ENCODE measurements at regions not wholly inside any gene's neighbourhood (a gene's known extent, or its start where the extent isn't known, plus 50 kb on each side); places are given as distances from the start of the nearest gene placed in this dataset.

DNA sequence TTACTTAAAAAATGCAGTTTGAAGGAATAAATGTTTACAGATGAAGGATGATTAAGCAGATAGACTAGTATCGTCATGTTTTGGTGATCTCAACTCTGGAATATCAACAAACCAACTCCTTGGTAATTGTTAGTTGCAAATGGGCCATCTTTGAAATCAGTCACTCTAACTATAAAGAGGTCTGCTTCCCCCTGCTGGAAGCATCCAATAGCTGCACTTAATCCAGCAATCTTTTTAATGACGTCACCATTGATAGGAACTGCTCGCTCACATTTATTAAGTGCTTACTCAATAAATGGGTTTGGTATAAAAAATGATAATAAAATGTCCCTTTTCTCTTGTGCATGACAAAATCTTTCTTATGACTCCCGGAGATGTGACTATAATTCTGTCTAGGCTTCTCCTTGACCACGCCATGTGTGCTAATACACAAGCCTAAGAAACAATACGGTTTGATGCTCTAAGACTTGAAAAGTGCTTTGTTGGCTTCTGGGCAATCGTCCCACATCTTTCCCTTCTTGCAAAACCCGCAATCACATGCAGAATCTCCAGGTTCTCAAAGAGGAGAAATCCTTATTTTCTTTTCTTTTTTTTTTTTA is 227.6 kb upstream of the POU1F1 start:
- H3K9ac ChIP-seq (ENCODE audit: low read depth, low read length, poor library complexity), result no peak overlapping the region
- H3K79me1 ChIP-seq (ENCODE audit: low read depth, low read length), result no peaks in the 10 kb centered on the region
- no peaks in the 10 kb centered on the region for H3K9me3 ChIP-seq (replicated peaks in 1 of 2; ENCODE audit: control insufficient read depth in 2 of 2, insufficient read depth in 1 of 2, low read depth in 1 of 2, low read length in 2 of 2)
- no peak overlapping the region for H4K91ac ChIP-seq (ENCODE audit: low read depth, low read length, poor library complexity)
- H3K4me1 ChIP-seq (ENCODE audit: control insufficient read depth in 2 of 2, insufficient read depth in 1 of 2, low read depth in 1 of 2, low read length in 2 of 2), result no peaks in the 10 kb centered on the region
- WGBS, 2 donors (ENCODE audit: extremely low coverage in 2 of 2, insufficient read length in 2 of 2, insufficient replicate concordance in 1 of 2), result no CpG with 5 or more reads among the region's 8 CpGs
- H2BK15ac ChIP-seq (ENCODE audit: low read length), result no peak overlapping the region
- H3K14ac ChIP-seq (ENCODE audit: low read length), result no peak overlapping the region
- H4K8ac ChIP-seq (ENCODE audit: low read depth, low read length), result no peak overlapping the region
- H2AK5ac ChIP-seq (ENCODE audit: low read depth, low read length), result no peak overlapping the region
- no peak overlapping the region for H3K18ac ChIP-seq (ENCODE audit: low read length)
- no peaks in the 10 kb centered on the region for H3K27me3 ChIP-seq (ENCODE audit: control insufficient read depth in 3 of 3, insufficient read depth in 3 of 3, low read depth in 1 of 3, low read length in 3 of 3)
- no peak overlapping the region for H3K4me3 ChIP-seq (ENCODE audit: low read length in 2 of 2)
- H3K36me3 ChIP-seq (replicated peaks in 1 of 2; ENCODE audit: control insufficient read depth in 2 of 2, insufficient read depth in 2 of 2, low read length in 2 of 2), result no peaks in the 10 kb centered on the region
- H3K4ac ChIP-seq (ENCODE audit: low read length), result no peak overlapping the region
- H2BK120ac ChIP-seq (ENCODE audit: low read depth, low read length), result no peak overlapping the region
- peak; percentile 23 for DNase-seq (ENCODE audit: low spot score)
- no peak overlapping the region for H3K23ac ChIP-seq (ENCODE audit: low read depth, low read length, poor library complexity)
- H2BK5ac ChIP-seq (ENCODE audit: low read length), result no peak overlapping the region
- no peak overlapping the region for H2BK12ac ChIP-seq (ENCODE audit: low read length)
- no peak overlapping the region for H3K4me2 ChIP-seq (ENCODE audit: insufficient read depth, low read length, poor library complexity, severe bottlenecking)
- H2AFZ ChIP-seq (ENCODE audit: low read length), result no peak overlapping the region
- no peak overlapping the region for H3K27ac ChIP-seq (replicated peaks; ENCODE audit: low read length)

DNA sequence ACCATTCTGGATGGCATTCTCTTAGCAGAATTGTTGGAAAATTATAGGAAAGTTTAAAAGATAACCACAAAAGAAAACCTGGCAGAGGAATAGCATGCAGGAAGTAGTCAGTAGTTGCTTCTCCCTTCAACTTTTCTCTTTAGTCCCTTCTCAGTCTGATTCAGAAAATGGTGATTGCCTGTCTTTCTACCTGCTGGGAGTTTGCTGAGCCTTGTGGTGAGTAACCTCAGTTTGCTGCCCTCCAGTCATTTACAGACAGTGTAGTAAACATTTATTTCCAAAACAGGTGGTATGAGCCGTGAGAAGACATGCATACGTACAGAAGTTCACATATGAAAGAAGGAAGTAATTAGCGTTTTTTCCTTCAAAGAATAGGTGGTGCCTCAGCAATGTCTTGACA is 224.7 kb upstream of the POU1F1 start:
- H4K8ac ChIP-seq (ENCODE audit: low read depth, low read length), result no peak overlapping the region
- WGBS, 2 donors (ENCODE audit: extremely low coverage in 2 of 2, insufficient read length in 2 of 2, insufficient replicate concordance in 1 of 2), result no CpG with 5 or more reads among the region's 3 CpGs
- H3K14ac ChIP-seq (ENCODE audit: low read length), result no peak overlapping the region
- H3K27me3 ChIP-seq (ENCODE audit: control insufficient read depth in 3 of 3, insufficient read depth in 3 of 3, low read depth in 1 of 3, low read length in 3 of 3), result no peaks in the 10 kb centered on the region
- H3K4me1 ChIP-seq (ENCODE audit: control insufficient read depth in 2 of 2, insufficient read depth in 1 of 2, low read depth in 1 of 2, low read length in 2 of 2), result no peaks in the 10 kb centered on the region
- no peaks in the 10 kb centered on the region for H3K79me1 ChIP-seq (ENCODE audit: low read depth, low read length)
- H3K18ac ChIP-seq (ENCODE audit: low read length), result no peak overlapping the region
- H2BK5ac ChIP-seq (ENCODE audit: low read length), result no peak overlapping the region
- no peak overlapping the region for H3K9ac ChIP-seq (ENCODE audit: low read depth, low read length, poor library complexity)
- H3K4ac ChIP-seq (ENCODE audit: low read length), result no peak overlapping the region
- H3K36me3 ChIP-seq (replicated peaks in 1 of 2; ENCODE audit: control insufficient read depth in 2 of 2, insufficient read depth in 2 of 2, low read length in 2 of 2), result no peaks in the 10 kb centered on the region
- no peak overlapping the region for H2AK5ac ChIP-seq (ENCODE audit: low read depth, low read length)
- H2BK15ac ChIP-seq (ENCODE audit: low read length), result no peak overlapping the region
- H3K4me3 ChIP-seq (ENCODE audit: low read length in 2 of 2), result no peak overlapping the region
- H3K23ac ChIP-seq (ENCODE audit: low read depth, low read length, poor library complexity), result no peak overlapping the region
- H2AFZ ChIP-seq (ENCODE audit: low read length), result no peak overlapping the region
- no peak overlapping the region for H3K27ac ChIP-seq (replicated peaks; ENCODE audit: low read length)
- no peaks in the 10 kb centered on the region for H3K9me3 ChIP-seq (replicated peaks in 1 of 2; ENCODE audit: control insufficient read depth in 2 of 2, insufficient read depth in 1 of 2, low read depth in 1 of 2, low read length in 2 of 2)
- no peak overlapping the region for H4K91ac ChIP-seq (ENCODE audit: low read depth, low read length, poor library complexity)
- H2BK12ac ChIP-seq (ENCODE audit: low read length), result no peak overlapping the region
- no peak overlapping the region for H2BK120ac ChIP-seq (ENCODE audit: low read depth, low read length)
- H3K4me2 ChIP-seq (ENCODE audit: insufficient read depth, low read length, poor library complexity, severe bottlenecking), result no peak overlapping the region
- DNase-seq (ENCODE audit: low spot score), result no peak

DNA sequence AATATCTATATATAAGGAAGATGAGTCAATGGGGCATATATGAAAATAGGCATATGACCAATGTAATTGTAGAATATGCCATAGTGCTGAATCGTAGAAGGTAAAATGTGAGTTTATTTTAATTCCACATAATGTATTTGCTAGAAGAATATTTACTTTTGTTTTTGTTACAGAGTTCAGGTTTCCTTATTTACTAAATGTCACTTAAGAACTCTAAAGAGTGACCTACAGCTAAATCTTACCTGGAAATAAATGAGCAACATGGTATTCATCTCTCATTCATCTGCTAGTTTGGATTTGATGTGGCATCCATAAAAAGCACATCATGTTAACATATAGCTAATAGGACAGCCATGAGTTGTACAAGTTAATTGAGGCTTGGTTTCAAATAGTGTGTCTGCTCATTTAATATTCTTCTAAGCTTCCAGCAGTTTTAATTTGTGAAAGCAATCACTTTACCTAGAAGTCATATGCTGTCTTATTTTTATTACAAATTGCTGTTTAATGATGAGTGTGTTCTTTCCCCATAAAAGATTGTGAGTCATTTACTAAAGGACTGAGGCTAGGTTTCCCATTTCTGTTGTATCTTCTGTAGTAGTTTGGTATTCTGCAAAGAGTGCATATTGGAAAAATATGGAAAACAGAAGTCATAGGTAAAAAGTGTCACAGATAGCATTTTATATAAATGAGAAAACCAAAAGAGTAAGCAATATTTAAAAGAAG is 222.1 kb upstream of the POU1F1 start:
- no peak overlapping the region for H2BK15ac ChIP-seq (ENCODE audit: low read length)
- no peaks in the 10 kb centered on the region for H3K36me3 ChIP-seq (replicated peaks in 1 of 2; ENCODE audit: control insufficient read depth in 2 of 2, insufficient read depth in 2 of 2, low read length in 2 of 2)
- no peak overlapping the region for H2BK12ac ChIP-seq (ENCODE audit: low read length)
- WGBS, 2 donors (ENCODE audit: extremely low coverage in 2 of 2, insufficient read length in 2 of 2, insufficient replicate concordance in 1 of 2), result no CpG with 5 or more reads among the region's 1 CpG
- H4K91ac ChIP-seq (ENCODE audit: low read depth, low read length, poor library complexity), result no peak overlapping the region
- no peak overlapping the region for H3K14ac ChIP-seq (ENCODE audit: low read length)
- no peak overlapping the region for H3K9ac ChIP-seq (ENCODE audit: low read depth, low read length, poor library complexity)
- no peak overlapping the region for H2BK120ac ChIP-seq (ENCODE audit: low read depth, low read length)
- H3K4me3 ChIP-seq (ENCODE audit: low read length in 2 of 2), result no peak overlapping the region
- no peaks in the 10 kb centered on the region for H3K4me1 ChIP-seq (ENCODE audit: control insufficient read depth in 2 of 2, insufficient read depth in 1 of 2, low read depth in 1 of 2, low read length in 2 of 2)
- H3K9me3 ChIP-seq (replicated peaks in 1 of 2; ENCODE audit: control insufficient read depth in 2 of 2, insufficient read depth in 1 of 2, low read depth in 1 of 2, low read length in 2 of 2), result no peaks in the 10 kb centered on the region
- no peak overlapping the region for H3K18ac ChIP-seq (ENCODE audit: low read length)
- H2AFZ ChIP-seq (ENCODE audit: low read length), result no peak overlapping the region
- no peak overlapping the region for H3K4me2 ChIP-seq (ENCODE audit: insufficient read depth, low read length, poor library complexity, severe bottlenecking)
- H3K27me3 ChIP-seq (ENCODE audit: control insufficient read depth in 3 of 3, insufficient read depth in 3 of 3, low read depth in 1 of 3, low read length in 3 of 3), result no peaks in the 10 kb centered on the region
- H3K27ac ChIP-seq (replicated peaks; ENCODE audit: low read length), result no peak overlapping the region
- H2AK5ac ChIP-seq (ENCODE audit: low read depth, low read length), result no peak overlapping the region
- H3K23ac ChIP-seq (ENCODE audit: low read depth, low read length, poor library complexity), result no peak overlapping the region
- DNase-seq (ENCODE audit: low spot score), result no peak
- no peak overlapping the region for H2BK5ac ChIP-seq (ENCODE audit: low read length)
- no peak overlapping the region for H4K8ac ChIP-seq (ENCODE audit: low read depth, low read length)
- no peak overlapping the region for H3K4ac ChIP-seq (ENCODE audit: low read length)
- H3K79me1 ChIP-seq (ENCODE audit: low read depth, low read length), result no peaks in the 10 kb centered on the region

DNA sequence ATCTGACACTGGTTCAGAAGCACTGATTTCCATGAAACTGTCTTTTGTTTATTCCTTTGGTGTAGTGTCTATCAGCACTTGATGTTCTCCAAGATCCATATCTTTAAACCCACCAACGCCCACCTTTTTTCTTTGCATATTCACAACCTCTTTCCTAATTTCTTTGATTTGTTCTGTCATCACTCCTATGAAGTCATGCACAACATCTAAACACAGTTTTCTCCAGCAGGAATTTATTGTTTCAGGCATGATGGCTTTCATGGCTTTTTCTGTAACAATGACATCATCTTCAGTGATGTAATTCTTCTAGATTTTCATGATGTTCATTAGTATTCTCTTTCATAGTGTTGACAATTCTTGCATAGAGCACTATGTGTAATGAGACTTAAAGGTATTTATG is 219.6 kb upstream of the POU1F1 start:
- WGBS, 2 donors (ENCODE audit: extremely low coverage in 2 of 2, insufficient read length in 2 of 2, insufficient replicate concordance in 1 of 2), result no CpG with 5 or more reads among the region's 1 CpG
- Histone ChIP-seq H3K9ac (ENCODE audit: low read depth, low read length, poor library complexity) (no peak overlapping the region), H2BK15ac (ENCODE audit: low read length) (no peak overlapping the region)

More for the DNA sequence above, 219.6 kb upstream of the POU1F1 start:
- H3K4ac ChIP-seq (ENCODE audit: low read length), result no peak overlapping the region
- no peak overlapping the region for H3K23ac ChIP-seq (ENCODE audit: low read depth, low read length, poor library complexity)
- no peak overlapping the region for H3K14ac ChIP-seq (ENCODE audit: low read length)
- no peak overlapping the region for H2AFZ ChIP-seq (ENCODE audit: low read length)
- H3K4me2 ChIP-seq (ENCODE audit: insufficient read depth, low read length, poor library complexity, severe bottlenecking), result no peak overlapping the region
- H3K79me1 ChIP-seq (ENCODE audit: low read depth, low read length), result no peaks in the 10 kb centered on the region
- H2BK120ac ChIP-seq (ENCODE audit: low read depth, low read length), result no peak overlapping the region
- H3K27ac ChIP-seq (replicated peaks; ENCODE audit: low read length), result no peak overlapping the region
- H2BK12ac ChIP-seq (ENCODE audit: low read length), result no peak overlapping the region
- H3K9me3 ChIP-seq (replicated peaks in 1 of 2; ENCODE audit: control insufficient read depth in 2 of 2, insufficient read depth in 1 of 2, low read depth in 1 of 2, low read length in 2 of 2), result no peaks in the 10 kb centered on the region
- no peak overlapping the region for H4K8ac ChIP-seq (ENCODE audit: low read depth, low read length)
- no peak overlapping the region for H2AK5ac ChIP-seq (ENCODE audit: low read depth, low read length)
- no peak for DNase-seq (ENCODE audit: low spot score)
- no peak overlapping the region for H4K91ac ChIP-seq (ENCODE audit: low read depth, low read length, poor library complexity)
- H3K4me3 ChIP-seq (ENCODE audit: low read length in 2 of 2), result no peak overlapping the region
- no peaks in the 10 kb centered on the region for H3K27me3 ChIP-seq (ENCODE audit: control insufficient read depth in 3 of 3, insufficient read depth in 3 of 3, low read depth in 1 of 3, low read length in 3 of 3)
- H3K18ac ChIP-seq (ENCODE audit: low read length), result no peak overlapping the region
- no peaks in the 10 kb centered on the region for H3K36me3 ChIP-seq (replicated peaks in 1 of 2; ENCODE audit: control insufficient read depth in 2 of 2, insufficient read depth in 2 of 2, low read length in 2 of 2)
- H3K4me1 ChIP-seq (ENCODE audit: control insufficient read depth in 2 of 2, insufficient read depth in 1 of 2, low read depth in 1 of 2, low read length in 2 of 2), result no peaks in the 10 kb centered on the region
- H2BK5ac ChIP-seq (ENCODE audit: low read length), result no peak overlapping the region
